Keratinocyte (primary cell): ENCODE measurements at regions not wholly inside any gene's neighbourhood (a gene's known extent, or its start where the extent isn't known, plus 50 kb on each side); places are given as distances from the start of the nearest gene placed in this dataset.

Source experiments
- DNase-seq: peaks from one replicate; pipeline ENCODE4 v3.0.0-alpha.2; 2011; ENCODE audit warnings: low read depth, missing footprints, low spot score
- FAIRE-seq: peaks from 2 replicates; lab custom pipeline; 2011; peaks lifted over from hg19 to GRCh38; lab: Jason Lieb, UNC
- H2AFZ ChIP-seq: 2 replicates; pipeline ENCODE4 v1.6.0; 2012; ENCODE audit warnings: low read length, control low read depth, inconsistent platforms; ENCODE audit not compliant: control insufficient read depth
- H3K27ac ChIP-seq: 2 replicates; pipeline ENCODE4 v1.5.1; 2011; ENCODE audit warnings: low read length; ENCODE audit not compliant: control insufficient read depth, insufficient read depth
- H3K27me3 ChIP-seq: 3 replicates; pipeline ENCODE4 v1.6.0; 2011; ENCODE audit warnings: low read length; ENCODE audit not compliant: control insufficient read depth, insufficient read depth; ENCODE audit errors: extremely low read depth
- H3K36me3 ChIP-seq, 2 experiments: 2 replicates in 1 of 2; 3 replicates in 1 of 2; pipeline ENCODE4 v1.5.1; 2011; ENCODE audit warnings: low read length in 2 of 2, mild to moderate bottlenecking in 1 of 2; ENCODE audit not compliant: control insufficient read depth in 2 of 2, insufficient read depth in 2 of 2; ENCODE audit errors: extremely low read depth in 1 of 2
- H3K4me1 ChIP-seq: 3 replicates; pipeline ENCODE4 v1.5.1; 2011; ENCODE audit warnings: low read length; ENCODE audit not compliant: control insufficient read depth, insufficient read depth; ENCODE audit errors: extremely low read depth
- H3K4me2 ChIP-seq: 3 replicates; pipeline ENCODE4 v1.6.0; 2011; ENCODE audit warnings: low read depth, low read length; ENCODE audit not compliant: control insufficient read depth, insufficient read depth; ENCODE audit errors: extremely low read depth
- H3K4me3 ChIP-seq, 3 experiments: fragments of 200-600 bp in 1 of 3; sonication (generic) in 1 of 3; 2 replicates in 2 of 3; 3 replicates in 1 of 3; pipeline ENCODE4 v1.5.1; 2011 to 2016; ENCODE audit warnings: low read length in 3 of 3, mild to moderate bottlenecking in 3 of 3, control low read depth in 2 of 3, inconsistent platforms in 1 of 3, low read depth in 1 of 3, mixed read lengths in 1 of 3, mixed run types in 1 of 3, moderate library complexity in 1 of 3; ENCODE audit not compliant: control insufficient read depth in 2 of 3, insufficient read depth in 2 of 3; ENCODE audit errors: extremely low read depth in 1 of 3
- H3K79me2 ChIP-seq: 2 replicates; pipeline ENCODE4 v1.6.0; 2012; ENCODE audit warnings: low read length; ENCODE audit not compliant: control insufficient read depth, insufficient read depth
- H3K9ac ChIP-seq: 3 replicates; pipeline ENCODE4 v1.6.0; 2011; ENCODE audit warnings: low read length; ENCODE audit not compliant: control insufficient read depth, insufficient read depth; ENCODE audit errors: extremely low read depth
- H3K9me1 ChIP-seq: 3 replicates; pipeline ENCODE4 v1.6.0; 2011; ENCODE audit warnings: low read length; ENCODE audit not compliant: control insufficient read depth, insufficient read depth; ENCODE audit errors: extremely low read depth
- H3K9me3 ChIP-seq: 2 replicates; pipeline ENCODE4 v1.5.1; 2012; ENCODE audit warnings: low read depth, low read length; ENCODE audit not compliant: control insufficient read depth
- H4K20me1 ChIP-seq: 3 replicates; pipeline ENCODE4 v1.6.0; 2011; ENCODE audit warnings: low read length; ENCODE audit not compliant: control insufficient read depth, insufficient read depth; ENCODE audit errors: extremely low read depth
- CTCF ChIP-seq, 3 experiments: IDR thresholded peaks in 1 of 3; conservative IDR thresholded peaks in 1 of 3; optimal IDR thresholded peaks in 1 of 3; 2 replicates in 2 of 3; 3 replicates in 1 of 3; pipeline versions ENCODE3 to v1.5.1; 2011; ENCODE audit warnings: low read length in 3 of 3, mild to moderate bottlenecking in 3 of 3, moderate library complexity in 2 of 3, control low read depth in 1 of 3, inconsistent platforms in 1 of 3; ENCODE audit not compliant: insufficient read depth in 2 of 3; ENCODE audit errors: extremely low read depth in 1 of 3
- EZH2 ChIP-seq: IDR thresholded peaks from one replicate; pipeline ENCODE4 v1.6.1; 2012; ENCODE audit warnings: inconsistent platforms, mild to moderate bottlenecking, low read length, moderate library complexity
- dilution Hi-C: fragments of 300-500 bp; cut with MboI; formaldehyde crosslinking; loops from one replicate; pipeline ENCODE4 v1.7.0; 2020; ENCODE audit warnings: low sequenced_read_pairs; ENCODE audit not compliant: extremely low pct_ligation_motif_present

- Histone ChIP-seq H3K4me3 (no peak overlapping the region), H4K20me1 (no peaks in the 10 kb centered on the region), H3K36me3 (no peaks in the 10 kb centered on the region), H3K27ac (no peak overlapping the region), H3K27me3 (no peaks in the 10 kb centered on the region), H3K9me3 (no peaks in the 10 kb centered on the region), H3K9ac (no peak overlapping the region), H3K4me2 (no peak overlapping the region), H3K4me1 (no peaks in the 10 kb centered on the region), H3K9me1 (no peaks in the 10 kb centered on the region), H3K79me2 (no peaks in the 10 kb centered on the region), H2AFZ (no peak overlapping the region)
- no peak for TF ChIP-seq CTCF (optimal IDR thresholded peaks at IDR 0.05 in 1 of 3, IDR thresholded peaks at IDR 0.05 in 1 of 3, conservative IDR thresholded peaks at IDR 0.05 in 1 of 3; ENCODE audit: extremely low read depth in 1 of 3, insufficient read depth in 2 of 3, low read length in 3 of 3)
- no peak for TF ChIP-seq EZH2
- FAIRE-seq (no peak), DNase-seq (no peak)
- dilution Hi-C loops: no loop called here
These were observed 262.0 kb downstream of the MEIS1 start for GRCh38 chr2:66696886-66697285.

GRCh38 chr2:66697366-66697765 lies 262.4 kb downstream of the MEIS1 start:
- no peaks in the 10 kb centered on the region for H3K9me3 ChIP-seq
- H3K79me2 ChIP-seq: no peaks in the 10 kb centered on the region
- H3K4me1 ChIP-seq: no peaks in the 10 kb centered on the region
- H3K4me3 ChIP-seq: no peak overlapping the region
- H3K9ac ChIP-seq: no peak overlapping the region
- no peak overlapping the region for H3K27ac ChIP-seq
- H3K9me1 ChIP-seq: no peaks in the 10 kb centered on the region
- no peak overlapping the region for H3K4me2 ChIP-seq
- no peak for FAIRE-seq
- no peaks in the 10 kb centered on the region for H3K27me3 ChIP-seq
- TF ChIP-seq CTCF (optimal IDR thresholded peaks at IDR 0.05 in 1 of 3, IDR thresholded peaks at IDR 0.05 in 1 of 3, conservative IDR thresholded peaks at IDR 0.05 in 1 of 3; ENCODE audit: extremely low read depth in 1 of 3, insufficient read depth in 2 of 3, low read length in 3 of 3): no peak
- TF ChIP-seq EZH2: no peak
- DNase-seq: no peak
- no peaks in the 10 kb centered on the region for H3K36me3 ChIP-seq
- dilution Hi-C loops: no loop called here
- no peaks in the 10 kb centered on the region for H4K20me1 ChIP-seq
- H2AFZ ChIP-seq: no peak overlapping the region
